ENCODE measurements at regions not wholly inside any gene's neighbourhood (a gene's known extent, or its start where the extent isn't known, plus 50 kb on each side); places are given as distances from the start of the nearest gene placed in this dataset.

- TF ChIP-seq, protein P1, sequence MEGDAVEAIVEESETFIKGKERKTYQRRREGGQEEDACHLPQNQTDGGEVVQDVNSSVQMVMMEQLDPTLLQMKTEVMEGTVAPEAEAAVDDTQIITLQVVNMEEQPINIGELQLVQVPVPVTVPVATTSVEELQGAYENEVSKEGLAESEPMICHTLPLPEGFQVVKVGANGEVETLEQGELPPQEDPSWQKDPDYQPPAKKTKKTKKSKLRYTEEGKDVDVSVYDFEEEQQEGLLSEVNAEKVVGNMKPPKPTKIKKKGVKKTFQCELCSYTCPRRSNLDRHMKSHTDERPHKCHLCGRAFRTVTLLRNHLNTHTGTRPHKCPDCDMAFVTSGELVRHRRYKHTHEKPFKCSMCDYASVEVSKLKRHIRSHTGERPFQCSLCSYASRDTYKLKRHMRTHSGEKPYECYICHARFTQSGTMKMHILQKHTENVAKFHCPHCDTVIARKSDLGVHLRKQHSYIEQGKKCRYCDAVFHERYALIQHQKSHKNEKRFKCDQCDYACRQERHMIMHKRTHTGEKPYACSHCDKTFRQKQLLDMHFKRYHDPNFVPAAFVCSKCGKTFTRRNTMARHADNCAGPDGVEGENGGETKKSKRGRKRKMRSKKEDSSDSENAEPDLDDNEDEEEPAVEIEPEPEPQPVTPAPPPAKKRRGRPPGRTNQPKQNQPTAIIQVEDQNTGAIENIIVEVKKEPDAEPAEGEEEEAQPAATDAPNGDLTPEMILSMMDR (conservative IDR thresholded peaks at IDR 0.05; ENCODE audit: low read depth in 2 of 2) = no peak
- TF ChIP-seq EZH2 (IDR thresholded peaks at IDR 0.05; ENCODE audit: low read depth, unreplicated experiment) (no peak), JUNB (IDR thresholded peaks at IDR 0.05; ENCODE audit: unreplicated experiment) (no peak)
- TF ChIP-seq, protein P2, sequence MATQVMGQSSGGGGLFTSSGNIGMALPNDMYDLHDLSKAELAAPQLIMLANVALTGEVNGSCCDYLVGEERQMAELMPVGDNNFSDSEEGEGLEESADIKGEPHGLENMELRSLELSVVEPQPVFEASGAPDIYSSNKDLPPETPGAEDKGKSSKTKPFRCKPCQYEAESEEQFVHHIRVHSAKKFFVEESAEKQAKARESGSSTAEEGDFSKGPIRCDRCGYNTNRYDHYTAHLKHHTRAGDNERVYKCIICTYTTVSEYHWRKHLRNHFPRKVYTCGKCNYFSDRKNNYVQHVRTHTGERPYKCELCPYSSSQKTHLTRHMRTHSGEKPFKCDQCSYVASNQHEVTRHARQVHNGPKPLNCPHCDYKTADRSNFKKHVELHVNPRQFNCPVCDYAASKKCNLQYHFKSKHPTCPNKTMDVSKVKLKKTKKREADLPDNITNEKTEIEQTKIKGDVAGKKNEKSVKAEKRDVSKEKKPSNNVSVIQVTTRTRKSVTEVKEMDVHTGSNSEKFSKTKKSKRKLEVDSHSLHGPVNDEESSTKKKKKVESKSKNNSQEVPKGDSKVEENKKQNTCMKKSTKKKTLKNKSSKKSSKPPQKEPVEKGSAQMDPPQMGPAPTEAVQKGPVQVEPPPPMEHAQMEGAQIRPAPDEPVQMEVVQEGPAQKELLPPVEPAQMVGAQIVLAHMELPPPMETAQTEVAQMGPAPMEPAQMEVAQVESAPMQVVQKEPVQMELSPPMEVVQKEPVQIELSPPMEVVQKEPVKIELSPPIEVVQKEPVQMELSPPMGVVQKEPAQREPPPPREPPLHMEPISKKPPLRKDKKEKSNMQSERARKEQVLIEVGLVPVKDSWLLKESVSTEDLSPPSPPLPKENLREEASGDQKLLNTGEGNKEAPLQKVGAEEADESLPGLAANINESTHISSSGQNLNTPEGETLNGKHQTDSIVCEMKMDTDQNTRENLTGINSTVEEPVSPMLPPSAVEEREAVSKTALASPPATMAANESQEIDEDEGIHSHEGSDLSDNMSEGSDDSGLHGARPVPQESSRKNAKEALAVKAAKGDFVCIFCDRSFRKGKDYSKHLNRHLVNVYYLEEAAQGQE (IDR thresholded peaks at IDR 0.05; ENCODE audit: unreplicated experiment) = no peak
These were observed 351.1 kb downstream of the KCNJ2 start for GRCh38 chr17:70520447-70520846.

Measured in GM23338 (cell line).